ENCODE measurements at regions not wholly inside any gene's neighbourhood (a gene's known extent, or its start where the extent isn't known, plus 50 kb on each side); places are given as distances from the start of the nearest gene placed in this dataset.

DNA sequence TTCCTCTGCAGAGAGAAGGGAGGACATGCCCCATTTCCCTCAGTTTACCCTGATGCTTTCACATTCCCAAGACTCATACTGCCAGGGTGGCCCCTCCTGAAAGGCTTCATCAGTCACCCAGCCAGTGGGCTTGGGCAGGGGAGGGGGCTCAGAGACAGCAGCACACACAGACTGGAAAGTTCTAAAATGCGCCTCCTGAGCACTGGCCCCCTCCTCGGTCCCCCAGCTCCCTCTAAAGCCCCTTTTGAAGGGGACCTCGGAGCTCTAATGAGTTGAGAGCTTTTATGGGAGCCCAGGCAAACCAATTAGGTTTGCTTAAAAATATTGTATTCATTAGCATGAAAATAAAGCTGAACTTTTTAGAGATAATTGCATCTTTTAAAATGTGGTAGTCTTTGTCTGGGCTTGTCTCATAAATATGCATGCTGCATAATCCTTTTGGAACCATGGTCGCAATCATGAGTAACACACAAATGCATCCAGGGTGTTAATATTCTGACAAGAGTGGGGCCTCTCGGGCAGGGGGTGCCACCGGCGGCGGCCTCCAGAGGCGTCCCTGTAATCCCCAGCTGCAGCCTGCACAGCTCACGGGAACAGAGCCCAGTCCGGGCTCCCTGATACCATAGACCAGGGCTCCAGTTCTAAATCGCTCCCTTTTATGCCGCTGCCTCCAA, 78.5 kb downstream of the RPLP1 start:
- TF ChIP-seq CTCF (IDR thresholded peaks at IDR 0.05; ENCODE audit: borderline replicate concordance, extremely low read depth, low read length, poor library complexity, severe bottlenecking) (no peak), EZH2 (IDR thresholded peaks at IDR 0.05; ENCODE audit: borderline replicate concordance, low read depth, low read length, severe bottlenecking) (no peak)
